HCT116 (cell line): ENCODE measurements at regions not wholly inside any gene's neighbourhood (a gene's known extent, or its start where the extent isn't known, plus 50 kb on each side); places are given as distances from the start of the nearest gene placed in this dataset.

Experiments
- ATAC-seq: fragments of 200-7000 bp; cut with Tn5 transposase; 2 replicates; pipeline ENCODE4 v1.9.1; 2020; ENCODE audit warnings: mild to moderate bottlenecking, moderate library complexity
- BruUV-seq: library from RNA; stranded (reverse); fragments of 400-500 nt; replicated peaks from 2 replicates; lab custom pipeline; 2021; lab: Mats Ljungman, UMichigan
- CTCF ChIA-PET: fragments of 300-600 bp; sonication (Branson Sonifier 250); formaldehyde crosslinking; loops from one replicate; lab custom pipeline; 2021; ENCODE audit warnings: antibody characterized with exemption; lab: Charles Lee
- POLR2A ChIA-PET: fragments of 300-600, 350-600 bp; sonication (Branson Sonifier 250); formaldehyde crosslinking; loops from one replicate; lab custom pipeline; 2021; ENCODE audit warnings: antibody characterized with exemption; lab: Charles Lee
- RAD21 ChIA-PET, 2 experiments: fragments of 300-600 bp; sonication (Branson Sonifier 250); formaldehyde crosslinking; loops; one replicate each; lab custom pipeline; 2023; ENCODE audit warnings: low total read pairs in 2 of 2; ENCODE audit not compliant: uncharacterized antibody in 2 of 2, unreplicated experiment in 2 of 2, low non-redundant PET in 1 of 2; lab: Charles Lee
- DNase-seq: peaks from one replicate; pipeline ENCODE4 v3.0.0-alpha.2; 2010; ENCODE audit warnings: low read depth, low spot score
- H2AFZ ChIP-seq: fragments of 200-600 bp; shearing (Covaris generic), sonication (generic); 2 replicates; pipeline ENCODE4 v1.6.1; 2017; ENCODE audit warnings: low read depth, mixed run types, mixed read lengths, antibody characterized with exemption, low read length; ENCODE audit not compliant: poor library complexity, severe bottlenecking
- H3K27ac ChIP-seq: 2 replicates; pipeline ENCODE4 v1.5.1; 2012; ENCODE audit warnings: low read depth, low read length
- H3K27me3 ChIP-seq: fragments of 200-600 bp; sonication (generic); 2 replicates; pipeline ENCODE4 v1.6.1; 2016; ENCODE audit warnings: mixed run types, low read length, mixed read lengths; ENCODE audit not compliant: insufficient read depth
- H3K36me3 ChIP-seq, 2 experiments: fragments of 200-500 bp in 1 of 2; fragments of 200-600 bp in 1 of 2; sonication (Bioruptor generic) in 1 of 2; sonication (generic) in 1 of 2; 2 replicates each; pipeline versions ENCODE4 v1.5.1 to v1.6.1; 2014 to 2016; ENCODE audit warnings: low read length in 2 of 2, inconsistent platforms in 1 of 2, mixed read lengths in 1 of 2, mixed run types in 1 of 2; ENCODE audit not compliant: insufficient read depth in 2 of 2, control insufficient read depth in 1 of 2
- H3K4me1 ChIP-seq, 2 experiments: fragments of 200-600 bp in 1 of 2; sonication (generic) in 1 of 2; 2 replicates each; pipeline versions ENCODE4 v1.5.1 to v1.6.1; 2012 to 2017; ENCODE audit warnings: low read length in 2 of 2, inconsistent platforms in 1 of 2, mild to moderate bottlenecking in 1 of 2, mixed read lengths in 1 of 2, mixed run types in 1 of 2, moderate library complexity in 1 of 2; ENCODE audit not compliant: insufficient read depth in 2 of 2, control insufficient read depth in 1 of 2
- H3K4me2 ChIP-seq: fragments of 200-600 bp; sonication (generic); 2 replicates; pipeline ENCODE4 v1.6.1; 2017; ENCODE audit warnings: mixed run types, low read length, mixed read lengths
- H3K4me3 ChIP-seq, 2 experiments: fragments of 200-600 bp in 1 of 2; sonication (generic) in 1 of 2; replicated peaks in 1 of 2; 2 replicates each; pipeline ENCODE4 v1.5.1; 2011 to 2016; ENCODE audit warnings: low read length in 2 of 2, control low read depth in 1 of 2, low read depth in 1 of 2, mild to moderate bottlenecking in 1 of 2, mixed read lengths in 1 of 2, mixed run types in 1 of 2
- H3K79me2 ChIP-seq: fragments of 200-600 bp; sonication (generic); 2 replicates; pipeline ENCODE4 v1.6.1; 2017; ENCODE audit warnings: mild to moderate bottlenecking, mixed run types, low read length, moderate library complexity, mixed read lengths; ENCODE audit not compliant: insufficient read depth
- H3K9ac ChIP-seq: fragments of 200-600 bp; sonication (generic); 2 replicates; pipeline ENCODE4 v1.6.1; 2016; ENCODE audit warnings: low read length, mixed read lengths
- H3K9me2 ChIP-seq: fragments of 200-600 bp; sonication (generic), shearing (Covaris generic); 2 replicates; pipeline ENCODE4 v1.6.1; 2017; ENCODE audit warnings: mixed run types, mild to moderate bottlenecking, moderate library complexity; ENCODE audit not compliant: insufficient read depth
- H3K9me3 ChIP-seq, 2 experiments: fragments of 200-500 bp in 1 of 2; fragments of 200-600 bp in 1 of 2; sonication (Bioruptor generic) in 1 of 2; sonication (generic) in 1 of 2; 2 replicates each; pipeline ENCODE4 v1.6.1; 2014 to 2017; ENCODE audit warnings: low read length in 2 of 2, mixed read lengths in 2 of 2, inconsistent platforms in 1 of 2, low read depth in 1 of 2, mild to moderate bottlenecking in 1 of 2, mixed run types in 1 of 2, moderate library complexity in 1 of 2; ENCODE audit not compliant: control insufficient read depth in 1 of 2, insufficient read depth in 1 of 2
- H4K20me1 ChIP-seq: fragments of 200-600 bp; sonication (generic), shearing (Covaris generic); 2 replicates; pipeline ENCODE4 v1.6.1; 2017; ENCODE audit warnings: mixed run types, mild to moderate bottlenecking, moderate library complexity; ENCODE audit not compliant: insufficient read depth
- ATF3 ChIP-seq: IDR thresholded peaks from 2 replicates; pipeline ENCODE4 v1.6.1; 2012
- CEBPB ChIP-seq: IDR thresholded peaks from 2 replicates; pipeline ENCODE4 v1.6.1; 2012; ENCODE audit warnings: low read depth
- CTCF ChIP-seq, 3 experiments: fragments of 200-600 bp in 1 of 3; sonication (generic) in 1 of 3; IDR thresholded peaks in 2 of 3; conservative IDR thresholded peaks in 1 of 3; 2 replicates each; pipeline ENCODE4 v1.5.1; 2012 to 2017; ENCODE audit warnings: low read depth in 2 of 3, low read length in 2 of 3, antibody characterized with exemption in 1 of 3, borderline replicate concordance in 1 of 3, control low read depth in 1 of 3, mild to moderate bottlenecking in 1 of 3, mixed read lengths in 1 of 3, mixed run types in 1 of 3, moderate library complexity in 1 of 3; ENCODE audit not compliant: insufficient read depth in 1 of 3
- EGR1 ChIP-seq: IDR thresholded peaks from 2 replicates; pipeline ENCODE4 v1.6.1; 2012; ENCODE audit warnings: low read depth
- ELF1 ChIP-seq: IDR thresholded peaks from 2 replicates; pipeline ENCODE4 v1.6.1; 2012; ENCODE audit warnings: low read depth, borderline replicate concordance
- JUND ChIP-seq: IDR thresholded peaks from 2 replicates; pipeline ENCODE4 v1.6.1; 2012
- POLR2AphosphoS5 ChIP-seq: IDR thresholded peaks from 2 replicates; pipeline ENCODE4 v1.6.1; 2011; ENCODE audit warnings: mild to moderate bottlenecking, low read depth, low read length, moderate library complexity
- RAD21 ChIP-seq: IDR thresholded peaks from 2 replicates; pipeline ENCODE4 v1.6.1; 2012; ENCODE audit warnings: low read depth, mild to moderate bottlenecking
- SIN3A ChIP-seq: IDR thresholded peaks from 2 replicates; pipeline ENCODE4 v1.6.1; 2012; ENCODE audit warnings: low read depth
- SP1 ChIP-seq: IDR thresholded peaks from 2 replicates; pipeline ENCODE4 v1.6.1; 2012; ENCODE audit warnings: low read depth
- TCF7L2 ChIP-seq: IDR thresholded peaks from 2 replicates; pipeline ENCODE4 v1.7.0; 2011; ENCODE audit warnings: borderline replicate concordance, inconsistent platforms; ENCODE audit not compliant: insufficient read depth, insufficient read length; ENCODE audit errors: extremely low read depth
- ZBTB33 ChIP-seq: IDR thresholded peaks from 2 replicates; pipeline ENCODE4 v1.6.1; 2011; ENCODE audit warnings: mild to moderate bottlenecking, low read length, moderate library complexity; ENCODE audit not compliant: insufficient replicate concordance; ENCODE audit errors: extremely low read depth
- ZNF274 ChIP-seq: fragments of 200-500 bp; sonication (Bioruptor generic); IDR thresholded peaks from 2 replicates; pipeline ENCODE4 v1.6.1; 2014; ENCODE audit warnings: mild to moderate bottlenecking, low read depth, low read length, inconsistent platforms
- intact Hi-C: fragments of 100-400 bp; cut with micrococcal nuclease; formaldehyde crosslinking; loops from 2 replicates; pipeline ENCODE4 v1.10.0; 2022

GRCh38 chr2:188701836-188702235 is 272.3 kb upstream of the COL3A1 start:
- TF ChIP-seq CTCF (IDR thresholded peaks at IDR 0.05 in 2 of 3, conservative IDR thresholded peaks at IDR 0.05 in 1 of 3; ENCODE audit: borderline replicate concordance in 1 of 3, insufficient read depth in 1 of 3, low read depth in 2 of 3, low read length in 2 of 3), result no peak
- TF ChIP-seq SP1, result no peak
- no peak for TF ChIP-seq TCF7L2
- H3K4me1 ChIP-seq, result no peaks in the 10 kb centered on the region
- H3K27me3 ChIP-seq, result no peaks in the 10 kb centered on the region
- POLR2A ChIA-PET, result no interaction called here
- H3K36me3 ChIP-seq, result no peaks in the 10 kb centered on the region
- BruUV-seq, result no TSS peak
- intact Hi-C loops, result no loop called here
- RAD21 ChIA-PET, result no interaction called here
- no peaks in the 10 kb centered on the region for H4K20me1 ChIP-seq
- no peak overlapping the region for H3K27ac ChIP-seq
- CTCF ChIA-PET, result no interaction called here
- no peak overlapping the region for H3K4me3 ChIP-seq
- H2AFZ ChIP-seq, result no peak overlapping the region
- H3K9me2 ChIP-seq, result no peaks in the 10 kb centered on the region
- DNase-seq, result no peak
- no peak overlapping the region for H3K9ac ChIP-seq
- H3K9me3 ChIP-seq, result no peaks in the 10 kb centered on the region
- ATAC-seq, result no peak
- no peaks in the 10 kb centered on the region for H3K79me2 ChIP-seq
- no peak overlapping the region for H3K4me2 ChIP-seq

- RAD21 ChIA-PET, result no interaction called here
- CTCF ChIA-PET, result no interaction called here
- no peak overlapping the region for H3K27ac ChIP-seq
- no peak overlapping the region for H3K4me3 ChIP-seq
- intact Hi-C loops, result no loop called here
- POLR2A ChIA-PET, result no interaction called here
- no peak for DNase-seq
- no peaks in the 10 kb centered on the region for H3K79me2 ChIP-seq
- no peak overlapping the region for H2AFZ ChIP-seq
- ATAC-seq, result no peak
- no TSS peak for BruUV-seq
- no peaks in the 10 kb centered on the region for H3K4me1 ChIP-seq
- H3K9ac ChIP-seq, result no peak overlapping the region
- H4K20me1 ChIP-seq, result no peaks in the 10 kb centered on the region
- no peaks in the 10 kb centered on the region for H3K36me3 ChIP-seq
- no peaks in the 10 kb centered on the region for H3K9me2 ChIP-seq
- TF ChIP-seq CEBPB (no peak), SIN3A (no peak), ZNF274 (no peak), RAD21 (no peak), POLR2AphosphoS5 (no peak), EGR1 (no peak), ZBTB33 (no peak), ATF3 (no peak), ELF1 (no peak), CTCF (IDR thresholded peaks at IDR 0.05 in 2 of 3, conservative IDR thresholded peaks at IDR 0.05 in 1 of 3; ENCODE audit: borderline replicate concordance in 1 of 3, insufficient read depth in 1 of 3, low read depth in 2 of 3, low read length in 2 of 3) (no peak), JUND (no peak)
- TF ChIP-seq, all 23 proteins: peak for 0
- H3K4me2 ChIP-seq, result no peak overlapping the region
- H3K27me3 ChIP-seq, result no peaks in the 10 kb centered on the region
- no peaks in the 10 kb centered on the region for H3K9me3 ChIP-seq
Measured at GRCh38 chr2:188705191-188705590, 269.0 kb upstream of the COL3A1 start.
